Activated T-cell treated with anti-CD3 and anti-CD28 coated beads, Interleukin-2, amount 50 U/mL, for 4 hours (primary cell): ENCODE measurements at regions not wholly inside any gene's neighbourhood (a gene's known extent, or its start where the extent isn't known, plus 50 kb on each side); places are given as distances from the start of the nearest gene placed in this dataset.
A peak's percentile ranks its signal among the peaks of the same experiment; 100 is the strongest.

Source experiments
- ATAC-seq, 2 donors: fragments of 200-7000 bp; cut with Tn5 transposase; one replicate each; pipeline ENCODE4 v1.10.0; 2021
- DNase-seq: peaks from one replicate; pipeline ENCODE4 v3.0.0-alpha.2; 2020
- H3K27me3 Mint-ChIP-seq: one replicate; pipeline ENCODE4 v1.8.0; 2021; ENCODE audit warnings: low read depth, mixed read lengths
- H3K36me3 Mint-ChIP-seq: one replicate; pipeline ENCODE4 v1.8.0; 2022; ENCODE audit warnings: mixed read lengths; ENCODE audit not compliant: insufficient read depth
- H3K4me1 Mint-ChIP-seq: one replicate; pipeline ENCODE4 v1.8.0; 2021; ENCODE audit warnings: low read depth, mixed read lengths
- H3K4me3 Mint-ChIP-seq: one replicate; pipeline ENCODE4 v1.8.0; 2021; ENCODE audit warnings: mild to moderate bottlenecking, moderate library complexity, mixed read lengths
- H3K9me3 Mint-ChIP-seq: one replicate; pipeline ENCODE4 v1.8.0; 2021; ENCODE audit warnings: mixed read lengths

- H3K4me1 Mint-ChIP-seq: no peaks in the 10 kb centered on the region
- DNase-seq (no peak), ATAC-seq (no peak)
- H3K9me3 Mint-ChIP-seq: no peaks in the 10 kb centered on the region
- no peaks in the 10 kb centered on the region for H3K36me3 Mint-ChIP-seq
- no peaks in the 10 kb centered on the region for H3K27me3 Mint-ChIP-seq
- no peak overlapping the region for H3K4me3 Mint-ChIP-seq
Observed at GRCh38 chr17:14007951-14008350, 61.4 kb upstream of the COX10 start.

DNA sequence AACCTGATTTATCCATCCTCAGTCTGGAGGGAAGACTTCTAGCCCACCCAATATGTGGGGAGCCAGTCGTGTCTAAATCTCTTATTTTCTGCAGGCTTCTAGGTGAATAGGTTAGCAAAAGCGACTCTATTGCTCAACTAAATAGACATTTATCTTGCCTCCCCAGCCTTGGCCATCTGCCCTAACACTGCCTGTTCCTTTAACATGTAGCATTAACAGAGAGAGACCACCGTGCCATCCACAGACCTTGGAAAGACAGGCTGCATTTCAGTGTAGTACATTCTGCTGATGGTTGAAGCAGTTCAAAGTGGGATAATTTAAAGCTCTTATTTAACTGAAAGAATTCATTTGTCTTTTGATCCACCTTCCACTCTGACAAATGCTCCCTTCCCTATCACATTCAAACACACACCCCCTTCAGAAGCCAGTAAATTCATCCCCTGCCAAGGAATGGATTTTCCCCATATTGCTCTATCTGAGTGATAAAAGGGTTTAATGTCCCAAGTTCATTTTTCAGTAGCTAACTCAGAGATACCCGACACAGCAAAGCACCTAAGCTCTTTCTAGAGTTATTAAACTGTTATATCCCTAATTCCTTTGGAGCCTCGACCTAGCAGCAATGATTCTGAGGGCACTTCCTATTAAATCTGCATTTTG lies 58.1 kb upstream of the COX10 start:
- ATAC-seq (no peak), DNase-seq (no peak)
- H3K4me3 Mint-ChIP-seq: no peak overlapping the region
- no peaks in the 10 kb centered on the region for H3K4me1 Mint-ChIP-seq
- H3K9me3 Mint-ChIP-seq: no peaks in the 10 kb centered on the region
- H3K27me3 Mint-ChIP-seq: no peaks in the 10 kb centered on the region
- H3K36me3 Mint-ChIP-seq: no peaks in the 10 kb centered on the region

DNA sequence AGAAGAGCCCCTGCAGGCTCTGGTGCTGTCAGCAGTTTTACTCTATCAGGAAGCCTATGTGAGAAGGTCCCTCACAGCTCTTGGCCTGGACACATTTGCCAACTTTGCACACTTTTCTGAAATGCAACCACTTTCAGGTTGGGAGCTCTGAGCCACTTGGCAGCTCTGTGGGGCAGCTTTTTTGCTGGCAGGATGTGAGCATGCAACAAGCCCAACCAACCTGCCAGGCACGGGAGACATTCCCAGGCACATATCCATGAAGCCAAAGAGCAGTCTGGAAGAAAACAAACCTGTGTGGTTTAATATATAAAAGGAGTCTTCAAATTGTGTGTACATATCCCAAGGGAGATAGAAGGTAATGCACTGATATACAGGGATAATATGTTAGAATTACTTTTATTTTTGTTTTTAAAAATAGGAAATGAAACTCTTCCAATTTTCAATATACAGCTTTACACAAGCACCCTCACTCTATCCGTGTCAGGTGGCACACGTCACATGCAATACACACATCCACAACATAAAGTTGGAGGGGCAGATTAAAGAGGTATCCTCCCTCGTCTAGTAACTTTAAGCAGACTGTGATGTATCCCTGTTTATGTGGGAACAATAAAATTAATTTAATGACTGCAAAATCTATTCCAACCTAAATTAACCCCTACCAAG lies 57.4 kb upstream of the COX10 start:
- no peaks in the 10 kb centered on the region for H3K36me3 Mint-ChIP-seq
- no peak overlapping the region for H3K4me3 Mint-ChIP-seq
- ATAC-seq (no peak), DNase-seq (no peak)
- no peaks in the 10 kb centered on the region for H3K4me1 Mint-ChIP-seq
- H3K9me3 Mint-ChIP-seq: no peaks in the 10 kb centered on the region
- no peaks in the 10 kb centered on the region for H3K27me3 Mint-ChIP-seq

DNA sequence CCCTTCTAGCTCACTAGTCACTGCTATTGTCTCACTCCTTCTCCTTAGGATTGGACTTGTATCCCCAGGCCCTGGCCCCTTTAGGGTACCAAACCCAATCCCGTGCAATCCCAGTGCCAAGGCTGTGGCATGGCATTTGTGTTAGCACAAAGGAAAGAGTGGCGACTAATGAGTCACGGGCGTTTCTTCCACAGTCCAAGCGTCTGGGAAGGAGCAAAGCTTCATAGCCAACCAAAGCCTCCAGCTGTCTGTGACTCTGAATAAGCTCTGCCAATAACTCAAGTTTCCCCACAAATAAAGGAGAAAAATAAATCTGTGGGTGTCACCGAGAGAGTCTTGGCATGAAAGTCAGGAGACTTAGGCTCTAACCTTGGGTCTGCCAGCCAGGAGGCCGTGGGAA lies 54.6 kb upstream of the COX10 start:
- no peaks in the 10 kb centered on the region for H3K27me3 Mint-ChIP-seq
- peaks cover 9% of the 10 kb centered on the region for H3K4me1 Mint-ChIP-seq
- no peaks in the 10 kb centered on the region for H3K9me3 Mint-ChIP-seq
- DNase-seq: no peak
- H3K4me3 Mint-ChIP-seq: no peak overlapping the region
- ATAC-seq: no peak
- H3K36me3 Mint-ChIP-seq: peaks cover 2% of the 10 kb centered on the region

- Mint-ChIP-seq H3K36me3 (peaks cover 2% of the 10 kb centered on the region), H3K27me3 (no peaks in the 10 kb centered on the region), H3K4me1 (peaks cover 13% of the 10 kb centered on the region), H3K9me3 (no peaks in the 10 kb centered on the region), H3K4me3 (no peak overlapping the region)
- DNase-seq (no peak), ATAC-seq (no peak)
Observed at GRCh38 chr17:14015271-14015670, 54.0 kb upstream of the COX10 start.

DNA sequence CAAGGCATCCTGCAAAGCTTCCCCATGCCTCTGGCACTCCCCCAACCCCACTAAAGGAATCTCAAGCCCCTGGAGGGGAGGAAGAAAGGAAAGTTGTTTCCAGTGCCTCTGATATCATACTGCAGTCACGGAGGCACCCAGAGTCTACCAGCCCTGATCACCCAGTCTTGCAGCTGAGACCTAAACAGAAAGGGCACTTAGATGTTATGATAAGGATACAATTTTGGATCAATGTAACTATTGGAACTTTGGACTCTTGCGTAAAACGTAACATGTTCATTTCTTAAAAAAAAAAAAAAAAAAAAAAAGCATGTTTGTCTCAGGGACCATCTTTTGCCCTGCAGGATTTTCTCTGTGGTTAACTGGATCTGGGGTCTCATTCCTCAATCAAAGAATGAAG lies 52.4 kb upstream of the COX10 start:
- no peak for DNase-seq
- Mint-ChIP-seq H3K36me3 (peaks cover 2% of the 10 kb centered on the region), H3K4me1 (peaks cover 15% of the 10 kb centered on the region), H3K4me3 (no peak overlapping the region), H3K27me3 (no peaks in the 10 kb centered on the region), H3K9me3 (no peaks in the 10 kb centered on the region)
- no peak for ATAC-seq

DNA sequence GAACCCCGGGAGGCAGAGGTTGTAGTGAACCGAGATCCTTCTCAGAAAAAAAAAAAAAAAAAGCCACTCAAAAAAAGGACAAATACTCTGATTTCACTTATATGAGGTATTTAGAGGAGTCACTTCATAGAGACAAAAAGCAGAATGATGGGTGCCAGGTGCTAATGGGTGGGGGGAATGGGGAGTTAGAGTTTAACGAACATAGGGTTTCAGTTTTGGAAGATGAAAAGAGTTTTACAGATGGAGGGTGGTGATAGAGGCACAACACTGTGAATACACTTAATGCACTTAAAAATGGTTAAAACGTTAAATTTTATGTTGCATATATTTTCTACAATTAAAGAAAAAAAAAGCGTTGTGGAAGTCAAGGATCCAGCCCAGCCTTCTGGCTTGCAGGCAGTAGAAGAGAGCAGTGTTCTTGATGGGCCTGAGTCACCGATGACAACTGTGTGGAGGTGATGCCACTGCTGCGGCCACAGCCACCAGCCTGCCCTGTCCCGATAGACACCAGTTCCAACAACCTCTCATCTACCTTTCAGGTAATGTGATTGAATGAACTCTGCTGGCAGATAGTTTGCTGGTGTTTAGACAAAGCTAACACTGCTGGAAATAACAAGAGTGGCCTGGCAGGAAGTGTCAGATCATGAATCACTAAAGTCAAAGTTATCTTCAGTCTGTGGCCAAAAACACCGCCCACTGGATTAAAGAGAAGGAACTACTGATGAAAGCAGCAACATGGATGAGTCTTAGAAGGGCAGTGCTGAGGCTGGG lies 49.9 kb upstream of the COX10 start:
- Mint-ChIP-seq H3K27me3 (no peaks in the 10 kb centered on the region), H3K36me3 (peaks cover 2% of the 10 kb centered on the region), H3K4me3 (no peak overlapping the region), H3K4me1 (peaks cover 15% of the 10 kb centered on the region), H3K9me3 (no peaks in the 10 kb centered on the region)
- DNase-seq (no peak), ATAC-seq (peak; percentile 58 to 71)
